Esophagus muscularis mucosa (tissue), 3 donors: ENCODE measurements at regions not wholly inside any gene's neighbourhood (a gene's known extent, or its start where the extent isn't known, plus 50 kb on each side); places are given as distances from the start of the nearest gene placed in this dataset.

Source experiments
- CTCF ChIP-seq, 3 experiments: fragments of 200-600 bp in 2 of 3; fragments of 450-650 bp in 1 of 3; sonication (generic) in 2 of 3; IDR thresholded peaks; one replicate each; pipeline ENCODE4 v1.5.1; 2017 to 2019; ENCODE audit warnings: antibody characterized with exemption in 3 of 3, mild to moderate bottlenecking in 2 of 3, moderate library complexity in 1 of 3
- POLR2A ChIP-seq: fragments of 450-650 bp; IDR thresholded peaks from one replicate; pipeline ENCODE4 v1.6.1; 2017; ENCODE audit warnings: antibody characterized with exemption, moderate library complexity, mild to moderate bottlenecking, low read depth
- POLR2AphosphoS5 ChIP-seq, 2 donors: sonication (generic); formaldehyde crosslinking; IDR thresholded peaks; one replicate each; pipeline ENCODE4 v1.6.1; 2017; ENCODE audit warnings: antibody characterized with exemption in 2 of 2

DNA sequence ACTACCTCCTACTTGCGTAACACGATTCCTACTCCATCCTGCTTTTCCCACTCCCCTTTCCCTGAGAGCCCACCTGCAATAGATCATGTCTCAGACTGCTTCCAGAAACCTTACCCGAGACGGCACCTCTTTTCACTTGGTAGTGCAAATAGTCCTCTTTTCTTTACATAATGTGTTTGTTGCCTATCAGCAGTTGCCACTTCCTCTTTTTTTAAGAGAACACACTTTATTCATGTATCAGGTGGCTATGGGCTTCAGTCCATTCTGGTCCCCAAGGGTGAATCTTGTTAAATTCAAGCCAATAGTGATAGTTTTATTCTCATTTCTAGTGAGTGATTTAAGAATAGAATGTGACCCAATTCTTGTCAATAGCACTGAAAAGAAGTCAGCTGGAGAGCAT, 57.7 kb upstream of the FERMT1 start:
- TF ChIP-seq CTCF (IDR thresholded peaks at IDR 0.05) (no peak), POLR2A (no peak), POLR2AphosphoS5 (IDR thresholded peaks at IDR 0.05) (no peak)
